Loucy (cell line): ENCODE measurements at regions not wholly inside any gene's neighbourhood (a gene's known extent, or its start where the extent isn't known, plus 50 kb on each side); places are given as distances from the start of the nearest gene placed in this dataset.

Experiments
- H2AFZ ChIP-seq: fragments of 200-600 bp; sonication (generic); 2 replicates; pipeline ENCODE4 v1.6.0; 2016; ENCODE audit warnings: antibody characterized with exemption, mild to moderate bottlenecking, low read length, moderate library complexity
- H3F3A ChIP-seq: fragments of 200-600 bp; 2 replicates; pipeline ENCODE4 v1.6.0; 2016; ENCODE audit warnings: antibody characterized with exemption, low read depth, mild to moderate bottlenecking
- H3K27me3 ChIP-seq: fragments of 200-600 bp; sonication (generic); 2 replicates; pipeline ENCODE4 v1.6.1; 2014; ENCODE audit warnings: low read length, mild to moderate bottlenecking; ENCODE audit not compliant: insufficient read depth, poor library complexity, severe bottlenecking
- H3K36me3 ChIP-seq: fragments of 200-600 bp; sonication (generic); 2 replicates; pipeline ENCODE4 v1.6.1; 2016; ENCODE audit warnings: low read length; ENCODE audit not compliant: insufficient read depth
- H3K4me1 ChIP-seq: fragments of 200-600 bp; sonication (generic); 2 replicates; pipeline ENCODE4 v1.5.1; 2014; ENCODE audit warnings: low read length, mild to moderate bottlenecking; ENCODE audit not compliant: insufficient read depth, poor library complexity, severe bottlenecking
- H3K4me2 ChIP-seq: fragments of 200-600 bp; sonication (generic); 2 replicates; pipeline ENCODE4 v1.6.0; 2014; ENCODE audit warnings: antibody characterized with exemption, low read length, low read depth, mild to moderate bottlenecking; ENCODE audit not compliant: poor library complexity, severe bottlenecking
- H3K4me3 ChIP-seq: fragments of 200-600 bp; sonication (generic); 2 replicates; pipeline ENCODE4 v1.5.1; 2014; ENCODE audit warnings: low read length, mild to moderate bottlenecking, mixed read lengths; ENCODE audit not compliant: poor library complexity, severe bottlenecking
- H3K79me2 ChIP-seq: fragments of 200-600 bp; sonication (generic); 2 replicates; pipeline ENCODE4 v1.6.1; 2014; ENCODE audit warnings: low read length; ENCODE audit not compliant: insufficient read depth
- H3K9ac ChIP-seq: fragments of 200-600 bp; sonication (generic); 2 replicates; pipeline ENCODE4 v1.6.0; 2014; ENCODE audit warnings: mild to moderate bottlenecking, low read depth, low read length, moderate library complexity; ENCODE audit not compliant: poor library complexity, severe bottlenecking
- H3K9me2 ChIP-seq: fragments of 200-600 bp; sonication (generic); replicated peaks from 2 replicates; pipeline ENCODE4 v1.6.1; 2016; ENCODE audit warnings: low read depth, low read length, mixed read lengths
- H3K9me3 ChIP-seq: fragments of 200-600 bp; sonication (generic); 2 replicates; pipeline ENCODE4 v1.6.1; 2014; ENCODE audit warnings: mild to moderate bottlenecking, antibody characterized with exemption, low read length, low read depth; ENCODE audit not compliant: insufficient read depth
- H4K20me1 ChIP-seq: fragments of 200-600 bp; sonication (generic); 2 replicates; pipeline ENCODE4 v1.6.0; 2014; ENCODE audit warnings: antibody characterized with exemption, low read length, mild to moderate bottlenecking; ENCODE audit not compliant: insufficient read depth, poor library complexity, severe bottlenecking
- EZH2phosphoT487 ChIP-seq: fragments of 200-600 bp; IDR thresholded peaks from 2 replicates; pipeline ENCODE4 v1.6.1; 2018; ENCODE audit warnings: antibody characterized with exemption, mild to moderate bottlenecking, moderate library complexity, borderline replicate concordance
- TF ChIP-seq, protein P1 (sequence below): fragments of 200-600 bp; sonication (generic); conservative IDR thresholded peaks from 2 replicates; pipeline ENCODE4 v1.5.1; 2014; ENCODE audit warnings: mild to moderate bottlenecking, antibody characterized with exemption, low read length

DNA sequence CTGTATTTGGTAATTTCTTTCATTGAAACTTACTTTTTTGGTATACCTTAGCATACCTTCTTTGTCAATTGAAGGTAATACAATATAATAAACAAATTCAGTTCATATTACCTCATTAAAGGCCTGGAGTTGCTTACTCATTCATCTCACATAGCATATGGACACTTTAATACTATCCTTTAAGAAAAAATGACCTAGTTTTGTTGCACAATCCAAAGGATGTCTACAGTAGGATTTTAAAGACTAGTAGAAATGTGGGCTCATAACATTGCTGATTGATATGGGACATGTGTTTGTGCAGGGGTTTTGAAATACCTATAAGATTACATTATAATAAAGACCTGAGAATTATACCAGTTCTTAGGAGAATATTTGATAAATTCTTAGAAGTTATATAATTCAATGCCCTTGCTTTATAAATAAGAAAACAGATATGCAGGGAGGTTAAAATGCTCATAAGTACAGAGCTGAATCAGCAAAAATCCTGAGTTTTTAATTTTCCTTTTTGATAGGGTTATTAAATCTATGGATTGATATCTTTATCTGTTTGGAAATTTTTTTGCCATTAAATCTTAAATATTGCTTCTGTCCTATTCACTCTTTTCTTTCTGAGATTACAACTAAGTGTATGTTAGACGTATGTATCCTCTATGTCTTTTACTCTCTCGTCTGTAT, 352.1 kb downstream of the ATP23 start:
- no peak overlapping the region for H3K4me2 ChIP-seq
- H4K20me1 ChIP-seq: no peaks in the 10 kb centered on the region
- H2AFZ ChIP-seq: no peak overlapping the region
- no peaks in the 10 kb centered on the region for H3K9me3 ChIP-seq
- no peak for TF ChIP-seq EZH2phosphoT487
- TF ChIP-seq, protein P1, sequence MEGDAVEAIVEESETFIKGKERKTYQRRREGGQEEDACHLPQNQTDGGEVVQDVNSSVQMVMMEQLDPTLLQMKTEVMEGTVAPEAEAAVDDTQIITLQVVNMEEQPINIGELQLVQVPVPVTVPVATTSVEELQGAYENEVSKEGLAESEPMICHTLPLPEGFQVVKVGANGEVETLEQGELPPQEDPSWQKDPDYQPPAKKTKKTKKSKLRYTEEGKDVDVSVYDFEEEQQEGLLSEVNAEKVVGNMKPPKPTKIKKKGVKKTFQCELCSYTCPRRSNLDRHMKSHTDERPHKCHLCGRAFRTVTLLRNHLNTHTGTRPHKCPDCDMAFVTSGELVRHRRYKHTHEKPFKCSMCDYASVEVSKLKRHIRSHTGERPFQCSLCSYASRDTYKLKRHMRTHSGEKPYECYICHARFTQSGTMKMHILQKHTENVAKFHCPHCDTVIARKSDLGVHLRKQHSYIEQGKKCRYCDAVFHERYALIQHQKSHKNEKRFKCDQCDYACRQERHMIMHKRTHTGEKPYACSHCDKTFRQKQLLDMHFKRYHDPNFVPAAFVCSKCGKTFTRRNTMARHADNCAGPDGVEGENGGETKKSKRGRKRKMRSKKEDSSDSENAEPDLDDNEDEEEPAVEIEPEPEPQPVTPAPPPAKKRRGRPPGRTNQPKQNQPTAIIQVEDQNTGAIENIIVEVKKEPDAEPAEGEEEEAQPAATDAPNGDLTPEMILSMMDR: no peak
- H3K9me2 ChIP-seq: no peaks in the 10 kb centered on the region
- no peak overlapping the region for H3K9ac ChIP-seq
- H3K79me2 ChIP-seq: no peaks in the 10 kb centered on the region
- no peaks in the 10 kb centered on the region for H3K27me3 ChIP-seq
- H3K4me1 ChIP-seq: peaks cover 5% of the 10 kb centered on the region
- H3F3A ChIP-seq: no peaks in the 10 kb centered on the region
- H3K4me3 ChIP-seq: no peak overlapping the region
- H3K36me3 ChIP-seq: no peaks in the 10 kb centered on the region

DNA sequence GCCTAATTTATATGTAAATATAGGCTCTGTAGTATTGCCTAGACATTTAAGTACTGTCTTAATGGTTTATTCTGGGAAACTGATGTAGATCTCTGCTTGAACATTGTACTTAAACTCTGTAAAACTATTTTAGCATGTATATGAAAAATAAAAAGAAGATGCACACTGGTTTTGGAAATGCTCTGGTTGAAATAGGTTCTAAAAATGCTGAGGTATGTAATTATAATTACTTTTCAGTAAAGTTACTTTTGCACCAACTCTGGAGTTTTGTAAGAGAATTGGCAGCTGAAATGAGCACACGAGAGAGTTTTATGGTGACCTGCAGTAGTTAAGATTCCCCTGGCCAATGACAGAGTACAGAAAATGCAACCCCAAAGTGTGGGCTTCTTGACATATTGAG, 353.9 kb downstream of the ATP23 start:
- H3K36me3 ChIP-seq: no peaks in the 10 kb centered on the region
- no peaks in the 10 kb centered on the region for H3K79me2 ChIP-seq
- H4K20me1 ChIP-seq: no peaks in the 10 kb centered on the region
- H3K9me3 ChIP-seq: no peaks in the 10 kb centered on the region
- no peaks in the 10 kb centered on the region for H3K27me3 ChIP-seq
- H2AFZ ChIP-seq: no peak overlapping the region
- no peaks in the 10 kb centered on the region for H3K9me2 ChIP-seq
- no peak overlapping the region for H3K9ac ChIP-seq
- H3K4me1 ChIP-seq: peaks cover 5% of the 10 kb centered on the region
- no peak overlapping the region for H3K4me3 ChIP-seq
- no peaks in the 10 kb centered on the region for H3F3A ChIP-seq
- H3K4me2 ChIP-seq: no peak overlapping the region
- TF ChIP-seq, protein P1: no peak
- no peak for TF ChIP-seq EZH2phosphoT487

DNA sequence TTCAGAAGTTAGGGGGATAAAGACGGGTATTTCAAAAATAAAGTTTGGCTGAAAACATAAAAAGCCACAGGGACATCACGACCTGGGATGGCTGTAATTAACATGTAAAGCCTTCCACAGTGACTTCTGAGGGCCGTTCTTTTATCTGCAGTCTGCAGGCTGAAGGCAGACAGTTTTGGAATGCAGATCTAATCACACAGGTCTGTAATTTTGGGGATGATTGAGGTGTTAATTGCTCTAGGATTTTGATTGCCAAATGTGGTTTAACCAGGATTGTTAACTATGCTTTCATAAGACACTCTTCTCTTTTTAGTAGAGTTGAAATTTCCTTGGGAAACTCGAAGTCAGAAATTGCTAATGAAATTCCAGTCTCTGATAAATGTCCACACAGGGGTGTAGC, 355.5 kb downstream of the ATP23 start:
- TF ChIP-seq EZH2phosphoT487: no peak
- TF ChIP-seq, protein P1: no peak
- H3K9me2 ChIP-seq: no peaks in the 10 kb centered on the region
- H3K4me2 ChIP-seq: no peak overlapping the region
- H3F3A ChIP-seq: no peaks in the 10 kb centered on the region
- no peaks in the 10 kb centered on the region for H3K79me2 ChIP-seq
- H3K27me3 ChIP-seq: no peaks in the 10 kb centered on the region
- H3K4me3 ChIP-seq: no peak overlapping the region
- no peak overlapping the region for H2AFZ ChIP-seq
- H3K4me1 ChIP-seq: no peaks in the 10 kb centered on the region
- H3K9ac ChIP-seq: no peak overlapping the region
- no peaks in the 10 kb centered on the region for H4K20me1 ChIP-seq
- H3K36me3 ChIP-seq: no peaks in the 10 kb centered on the region
- H3K9me3 ChIP-seq: no peaks in the 10 kb centered on the region
